Ovary (tissue), 7 donors: ENCODE measurements at regions not wholly inside any gene's neighbourhood (a gene's known extent, or its start where the extent isn't known, plus 50 kb on each side); places are given as distances from the start of the nearest gene placed in this dataset.

ENCODE experiments used
- DNase-seq, 5 donors: peaks; one replicate each; pipeline ENCODE4 v3.0.0-alpha.2; 2019 to 2020
- H3K27ac ChIP-seq, 2 donors: fragments of 200-600 bp; one replicate each; pipeline versions ENCODE4 v1.5.1 to v1.8.0; 2019 to 2022
- H3K27me3 ChIP-seq: fragments of 200-600 bp; one replicate; pipeline ENCODE4 v1.8.0; 2022
- H3K36me3 ChIP-seq: fragments of 200-600 bp; sonication (generic); one replicate; pipeline ENCODE4 v1.5.1; 2019
- H3K4me1 ChIP-seq: one replicate; pipeline ENCODE4 v1.8.1; 2013; ENCODE audit warnings: mild to moderate bottlenecking, moderate library complexity; ENCODE audit not compliant: insufficient read depth
- H3K4me3 ChIP-seq: fragments of 200-600 bp; sonication (generic); one replicate; pipeline ENCODE4 v1.5.1; 2017
- H3K9me3 ChIP-seq, 2 donors: fragments of 200-600 bp in 1 of 2; sonication (generic) in 1 of 2; one replicate each; pipeline versions ENCODE4 v1.5.1 to v1.8.1; 2013 to 2019; ENCODE audit warnings: mild to moderate bottlenecking in 1 of 2, moderate library complexity in 1 of 2
- EP300 ChIP-seq: sonication (generic); formaldehyde crosslinking; IDR thresholded peaks from one replicate; pipeline ENCODE4 v1.6.1; 2017; ENCODE audit warnings: antibody characterized with exemption
- POLR2A ChIP-seq: fragments of 450-650 bp; IDR thresholded peaks from one replicate; pipeline ENCODE4 v1.6.1; 2017; ENCODE audit warnings: antibody characterized with exemption, mild to moderate bottlenecking, moderate library complexity
- WGBS, 3 donors: extraction: QIAGEN DNeasy Blood & Tissue Kit in 1 of 3; methylation state at CpG; one replicate each; pipeline versions ENCODE4 v1.1.5 to v1.1.7; 2013 to 2017; 5-methylcytosine and 5-hydroxymethylcytosine counted together
- intact Hi-C, 4 donors: fragments of 100-400 bp; cut with DNase I; formaldehyde crosslinking; loops; one replicate each; pipeline versions ENCODE4 v1.11.0 to v1.15.1; 2022 to 2023
- TF ChIP-seq, protein P1 (sequence below), 3 donors: fragments of 450-650 bp in 2 of 3; fragments of 200-600 bp in 1 of 3; IDR thresholded peaks; one replicate each; pipeline versions ENCODE4 v1.5.1 to v1.8.0; 2016 to 2022; ENCODE audit warnings: antibody characterized with exemption in 3 of 3, mild to moderate bottlenecking in 1 of 3
- donor health status: DM: no; HTN: no; CAD: no; lungs with moderate emphysema.
- donor health status: DM: no; HTN: no; CAD: no.
- donor health status: Bipolar disorder and iron deficiency.
- donor health status: DM: no; HTN: no; CAD: no.
- donor health status: DM: yes; HTN: yes; CAD: no.

DNA sequence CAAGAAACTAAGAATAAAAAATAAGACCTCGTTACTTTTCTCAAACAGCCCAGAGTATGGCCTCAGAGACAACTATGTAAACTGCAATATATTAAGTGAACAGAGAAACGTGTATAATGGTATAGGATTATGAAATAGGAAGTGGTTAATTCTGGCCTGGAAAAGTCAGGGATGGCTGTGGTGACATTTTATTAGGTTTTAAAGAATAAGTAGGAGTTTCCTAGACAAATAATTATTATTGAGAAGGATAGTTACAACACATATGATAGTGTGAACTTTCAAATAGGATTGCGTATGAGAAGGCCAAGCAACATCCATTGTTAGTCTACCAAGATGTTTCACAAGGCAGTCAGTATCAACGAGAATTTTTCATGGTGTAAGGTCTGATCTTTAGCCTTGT, 244.1 kb downstream of the LPIN1 start:
- 91 to 93% (median 92%) methylated on average over 4 of the region's 4 CpGs for WGBS, 3 donors
- intact Hi-C loops, result no loop called here
- H3K27ac ChIP-seq, result no peak overlapping the region
- TF ChIP-seq EP300 (no peak), POLR2A (no peak)
- TF ChIP-seq, protein P1, sequence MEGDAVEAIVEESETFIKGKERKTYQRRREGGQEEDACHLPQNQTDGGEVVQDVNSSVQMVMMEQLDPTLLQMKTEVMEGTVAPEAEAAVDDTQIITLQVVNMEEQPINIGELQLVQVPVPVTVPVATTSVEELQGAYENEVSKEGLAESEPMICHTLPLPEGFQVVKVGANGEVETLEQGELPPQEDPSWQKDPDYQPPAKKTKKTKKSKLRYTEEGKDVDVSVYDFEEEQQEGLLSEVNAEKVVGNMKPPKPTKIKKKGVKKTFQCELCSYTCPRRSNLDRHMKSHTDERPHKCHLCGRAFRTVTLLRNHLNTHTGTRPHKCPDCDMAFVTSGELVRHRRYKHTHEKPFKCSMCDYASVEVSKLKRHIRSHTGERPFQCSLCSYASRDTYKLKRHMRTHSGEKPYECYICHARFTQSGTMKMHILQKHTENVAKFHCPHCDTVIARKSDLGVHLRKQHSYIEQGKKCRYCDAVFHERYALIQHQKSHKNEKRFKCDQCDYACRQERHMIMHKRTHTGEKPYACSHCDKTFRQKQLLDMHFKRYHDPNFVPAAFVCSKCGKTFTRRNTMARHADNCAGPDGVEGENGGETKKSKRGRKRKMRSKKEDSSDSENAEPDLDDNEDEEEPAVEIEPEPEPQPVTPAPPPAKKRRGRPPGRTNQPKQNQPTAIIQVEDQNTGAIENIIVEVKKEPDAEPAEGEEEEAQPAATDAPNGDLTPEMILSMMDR (IDR thresholded peaks at IDR 0.05), result no peak
- no peaks in the 10 kb centered on the region for H3K27me3 ChIP-seq
- no peaks in the 10 kb centered on the region for H3K4me1 ChIP-seq
- no peak overlapping the region for H3K4me3 ChIP-seq
- peaks cover 0 to 3% of the 10 kb centered on the region in 2 donors for H3K9me3 ChIP-seq
- H3K36me3 ChIP-seq, result no peaks in the 10 kb centered on the region
- no peak for DNase-seq

DNA sequence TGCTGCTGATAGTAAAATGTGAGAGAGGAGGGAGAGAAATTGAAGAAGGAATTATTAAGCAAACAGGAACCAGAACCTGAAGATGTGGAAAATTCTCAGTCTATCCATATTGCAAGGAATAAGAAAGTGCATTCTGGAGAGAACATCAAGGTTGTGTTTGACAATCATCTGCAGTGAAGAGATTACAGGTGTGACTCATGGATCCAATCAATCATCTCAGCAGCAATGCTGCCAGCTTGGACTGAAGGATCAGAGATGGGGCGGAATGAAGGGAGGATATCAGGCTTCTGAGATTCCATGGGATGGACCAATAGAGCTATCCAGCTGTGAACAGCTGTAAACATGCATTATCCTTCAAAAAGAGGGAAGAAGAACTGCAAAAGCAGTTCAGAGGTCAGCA, 247.3 kb downstream of the LPIN1 start:
- WGBS, 3 donors, result 94 to 95% (median 94%) methylated on average over 1 of the region's 1 CpG
- TF ChIP-seq, protein P1 (IDR thresholded peaks at IDR 0.05), result no peak
- TF ChIP-seq EP300 (no peak), POLR2A (no peak)
- no peak for DNase-seq
- Histone ChIP-seq H3K4me1 (no peaks in the 10 kb centered on the region), H3K9me3 (peaks cover 0 to 3% of the 10 kb centered on the region in 2 donors), H3K27me3 (no peaks in the 10 kb centered on the region), H3K36me3 (no peaks in the 10 kb centered on the region), H3K4me3 (no peak overlapping the region), H3K27ac (no peak overlapping the region)
- intact Hi-C loops, result no loop called here

DNA sequence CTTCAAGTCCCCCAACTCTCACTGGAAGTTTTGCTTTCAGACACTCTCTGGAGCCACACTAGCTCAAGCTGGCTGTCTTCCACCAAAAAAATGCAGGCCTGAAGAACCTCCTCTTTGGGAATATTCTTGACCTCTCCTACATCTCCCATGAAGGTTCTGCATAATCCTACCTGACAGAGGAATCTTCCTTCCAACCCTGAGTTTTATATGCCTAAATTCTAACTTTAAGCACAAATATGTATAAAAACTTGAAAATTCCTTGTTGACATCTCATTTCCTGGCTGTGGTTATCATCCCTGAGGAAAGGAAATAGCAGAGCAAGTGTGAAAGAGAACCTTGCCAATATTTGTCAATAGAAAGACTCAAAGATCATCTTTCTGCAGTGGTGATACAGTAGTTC, 249.0 kb downstream of the LPIN1 start:
- H3K4me1 ChIP-seq, result no peaks in the 10 kb centered on the region
- H3K36me3 ChIP-seq, result no peaks in the 10 kb centered on the region
- DNase-seq, result no peak
- H3K4me3 ChIP-seq, result no peak overlapping the region
- H3K27ac ChIP-seq, result no peak overlapping the region
- TF ChIP-seq POLR2A (no peak), EP300 (no peak)
- TF ChIP-seq, protein P1 (IDR thresholded peaks at IDR 0.05), result no peak
- intact Hi-C loops, result no loop called here
- H3K9me3 ChIP-seq, result peaks cover 0 to 3% of the 10 kb centered on the region in 2 donors
- no peaks in the 10 kb centered on the region for H3K27me3 ChIP-seq

DNA sequence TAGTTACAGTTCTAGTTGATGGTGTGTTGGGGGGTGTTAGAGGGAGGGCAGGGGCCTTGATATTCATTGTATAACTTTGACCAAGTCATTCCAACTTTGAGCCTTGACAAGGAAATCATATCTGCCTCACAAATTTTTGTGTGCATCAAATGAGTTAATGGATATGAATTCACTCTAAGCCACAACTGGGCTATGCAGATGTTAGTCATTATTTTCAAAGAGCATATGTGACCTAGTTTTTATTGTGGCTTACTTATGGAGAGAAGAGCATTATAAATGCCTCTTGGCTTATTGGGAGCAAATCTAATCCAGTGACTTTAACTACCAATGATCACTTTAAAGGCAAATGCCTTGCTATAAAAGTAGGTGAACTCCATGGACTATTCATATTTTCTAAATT, 250.2 kb downstream of the LPIN1 start:
- TF ChIP-seq, protein P1 (IDR thresholded peaks at IDR 0.05), result no peak
- TF ChIP-seq POLR2A, result no peak
- no peak for TF ChIP-seq EP300
- Histone ChIP-seq H3K9me3 (peaks cover 0 to 3% of the 10 kb centered on the region in 2 donors), H3K36me3 (no peaks in the 10 kb centered on the region), H3K27me3 (no peaks in the 10 kb centered on the region), H3K4me1 (no peaks in the 10 kb centered on the region), H3K27ac (no peak overlapping the region), H3K4me3 (no peak overlapping the region)
- intact Hi-C loops, result no loop called here
- DNase-seq, result no peak

DNA sequence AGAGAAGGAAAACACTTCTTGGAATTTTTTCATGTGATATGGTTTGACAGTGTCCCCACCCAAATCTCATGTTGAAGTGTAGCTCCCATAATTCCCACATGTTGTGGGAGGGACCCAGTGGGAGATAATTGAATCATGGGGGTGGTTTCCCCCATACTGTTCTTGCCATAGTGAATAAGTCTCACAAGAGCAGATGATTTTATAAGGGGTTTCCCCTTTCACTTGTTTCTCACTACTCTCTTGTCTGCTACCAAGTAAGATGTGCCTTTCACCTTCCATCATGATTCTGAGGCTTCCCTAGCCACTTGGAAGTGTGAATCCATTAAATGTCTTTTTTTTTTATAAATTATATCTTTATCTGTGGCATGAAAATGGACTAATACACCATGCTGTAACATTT, 250.7 kb downstream of the LPIN1 start:
- H3K4me3 ChIP-seq, result no peak overlapping the region
- intact Hi-C loops, result no loop called here

More for the DNA sequence above, 250.7 kb downstream of the LPIN1 start:
- no peak for DNase-seq
- Histone ChIP-seq H3K4me1 (no peaks in the 10 kb centered on the region), H3K27me3 (no peaks in the 10 kb centered on the region), H3K27ac (no peak overlapping the region), H3K36me3 (no peaks in the 10 kb centered on the region), H3K9me3 (peaks cover 0 to 3% of the 10 kb centered on the region in 2 donors)
- TF ChIP-seq, protein P1 (IDR thresholded peaks at IDR 0.05), result no peak
- TF ChIP-seq EP300 (no peak), POLR2A (no peak)
